HL-60 (cell line): ENCODE measurements at regions not wholly inside any gene's neighbourhood (a gene's known extent, or its start where the extent isn't known, plus 50 kb on each side); places are given as distances from the start of the nearest gene placed in this dataset.

Experiments used
- DNase-seq, 2 experiments: peaks; one replicate each; pipeline ENCODE4 v3.0.0-alpha.2; 2010 to 2020; ENCODE audit warnings: low read depth in 1 of 2, low spot score in 1 of 2
- H3K27ac ChIP-seq: fragments of 250-450 bp; sonication (Bioruptor Pico); replicated peaks from 2 replicates; pipeline ENCODE4 v1.5.1; 2020; ENCODE audit warnings: mild to moderate bottlenecking, moderate library complexity
- H3K27me3 ChIP-seq: fragments of 250-450 bp; sonication (Bioruptor Pico); 2 replicates; pipeline ENCODE4 v1.5.1; 2021; ENCODE audit warnings: mild to moderate bottlenecking, moderate library complexity; ENCODE audit not compliant: insufficient read depth, poor library complexity, severe bottlenecking
- H3K4me3 ChIP-seq: replicated peaks from 2 replicates; pipeline ENCODE4 v1.5.1; 2011; ENCODE audit warnings: mild to moderate bottlenecking, control low read depth, low read length; ENCODE audit not compliant: insufficient read depth
- CTCF ChIP-seq: IDR thresholded peaks from one replicate; pipeline ENCODE4 v1.5.1; 2011; ENCODE audit warnings: low read length, control low read depth, inconsistent platforms; ENCODE audit not compliant: insufficient read depth
- GABPA ChIP-seq: IDR thresholded peaks from 2 replicates; pipeline ENCODE4 v1.6.1; 2012; ENCODE audit warnings: low read depth
- POLR2AphosphoS5 ChIP-seq: IDR thresholded peaks from 2 replicates; pipeline ENCODE4 v1.6.1; 2012; ENCODE audit warnings: low read depth
- SPI1 ChIP-seq: IDR thresholded peaks from 2 replicates; pipeline ENCODE4 v1.6.1; 2012; ENCODE audit warnings: low read depth, mild to moderate bottlenecking, borderline replicate concordance
- TF ChIP-seq, protein P1 (sequence below): IDR thresholded peaks from 2 replicates; pipeline ENCODE4 v1.6.1; 2012; ENCODE audit warnings: low read depth; ENCODE audit not compliant: insufficient replicate concordance

- Histone ChIP-seq H3K27me3 (no peaks in the 10 kb centered on the region), H3K4me3 (no peak overlapping the region), H3K27ac (no peak overlapping the region)
- TF ChIP-seq CTCF: no peak
- no peak for TF ChIP-seq POLR2AphosphoS5
- TF ChIP-seq GABPA: no peak
- TF ChIP-seq, protein P1, sequence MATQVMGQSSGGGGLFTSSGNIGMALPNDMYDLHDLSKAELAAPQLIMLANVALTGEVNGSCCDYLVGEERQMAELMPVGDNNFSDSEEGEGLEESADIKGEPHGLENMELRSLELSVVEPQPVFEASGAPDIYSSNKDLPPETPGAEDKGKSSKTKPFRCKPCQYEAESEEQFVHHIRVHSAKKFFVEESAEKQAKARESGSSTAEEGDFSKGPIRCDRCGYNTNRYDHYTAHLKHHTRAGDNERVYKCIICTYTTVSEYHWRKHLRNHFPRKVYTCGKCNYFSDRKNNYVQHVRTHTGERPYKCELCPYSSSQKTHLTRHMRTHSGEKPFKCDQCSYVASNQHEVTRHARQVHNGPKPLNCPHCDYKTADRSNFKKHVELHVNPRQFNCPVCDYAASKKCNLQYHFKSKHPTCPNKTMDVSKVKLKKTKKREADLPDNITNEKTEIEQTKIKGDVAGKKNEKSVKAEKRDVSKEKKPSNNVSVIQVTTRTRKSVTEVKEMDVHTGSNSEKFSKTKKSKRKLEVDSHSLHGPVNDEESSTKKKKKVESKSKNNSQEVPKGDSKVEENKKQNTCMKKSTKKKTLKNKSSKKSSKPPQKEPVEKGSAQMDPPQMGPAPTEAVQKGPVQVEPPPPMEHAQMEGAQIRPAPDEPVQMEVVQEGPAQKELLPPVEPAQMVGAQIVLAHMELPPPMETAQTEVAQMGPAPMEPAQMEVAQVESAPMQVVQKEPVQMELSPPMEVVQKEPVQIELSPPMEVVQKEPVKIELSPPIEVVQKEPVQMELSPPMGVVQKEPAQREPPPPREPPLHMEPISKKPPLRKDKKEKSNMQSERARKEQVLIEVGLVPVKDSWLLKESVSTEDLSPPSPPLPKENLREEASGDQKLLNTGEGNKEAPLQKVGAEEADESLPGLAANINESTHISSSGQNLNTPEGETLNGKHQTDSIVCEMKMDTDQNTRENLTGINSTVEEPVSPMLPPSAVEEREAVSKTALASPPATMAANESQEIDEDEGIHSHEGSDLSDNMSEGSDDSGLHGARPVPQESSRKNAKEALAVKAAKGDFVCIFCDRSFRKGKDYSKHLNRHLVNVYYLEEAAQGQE: no peak
- no peak for TF ChIP-seq SPI1
- no peak for DNase-seq
These were observed 194.4 kb upstream of the CPEB2 start for GRCh38 chr4:14807856-14808255.

- DNase-seq: no peak
- Histone ChIP-seq H3K27ac (no peak overlapping the region), H3K27me3 (no peaks in the 10 kb centered on the region), H3K4me3 (no peak overlapping the region)
- TF ChIP-seq GABPA: no peak
- TF ChIP-seq CTCF: no peak
- TF ChIP-seq POLR2AphosphoS5: no peak
- TF ChIP-seq, protein P1: no peak
- TF ChIP-seq SPI1: no peak
These were observed 193.1 kb upstream of the CPEB2 start for GRCh38 chr4:14809203-14809602.

GRCh38 chr4:14810121-14810520, 192.2 kb upstream of the CPEB2 start:
- DNase-seq: no peak
- Histone ChIP-seq H3K27me3 (no peaks in the 10 kb centered on the region), H3K4me3 (no peak overlapping the region), H3K27ac (no peak overlapping the region)
- no peak for TF ChIP-seq POLR2AphosphoS5
- TF ChIP-seq, protein P1: no peak
- TF ChIP-seq SPI1: no peak
- no peak for TF ChIP-seq CTCF
- TF ChIP-seq GABPA: no peak
